Stimulated activated CD4-positive, alpha-beta T cell treated with anti-CD3 and anti-CD28 coated beads, TNF-alpha, amount 100 ng/mL, for 4 hours (primary cell): ENCODE measurements at regions not wholly inside any gene's neighbourhood (a gene's known extent, or its start where the extent isn't known, plus 50 kb on each side); places are given as distances from the start of the nearest gene placed in this dataset.
"Not testable (repeated sequence)": the region's sequence is repeated elsewhere in the genome, so short reads cannot be mapped to it uniquely, and the experiment has no call there.

Source experiments
- DNase-seq, 3 experiments: peaks; one replicate each; pipeline ENCODE4 v3.0.0-alpha.2; 2020; ENCODE audit warnings: low read depth in 3 of 3

- peak; percentile 64 to 76 (median 72) for DNase-seq
Measured at GRCh38 chr7:66413379-66414114, 208.4 kb downstream of the TPST1 start.

- DNase-seq: no peak
Measured at GRCh38 chr7:66415659-66416265, 210.6 kb downstream of the TPST1 start.

DNA sequence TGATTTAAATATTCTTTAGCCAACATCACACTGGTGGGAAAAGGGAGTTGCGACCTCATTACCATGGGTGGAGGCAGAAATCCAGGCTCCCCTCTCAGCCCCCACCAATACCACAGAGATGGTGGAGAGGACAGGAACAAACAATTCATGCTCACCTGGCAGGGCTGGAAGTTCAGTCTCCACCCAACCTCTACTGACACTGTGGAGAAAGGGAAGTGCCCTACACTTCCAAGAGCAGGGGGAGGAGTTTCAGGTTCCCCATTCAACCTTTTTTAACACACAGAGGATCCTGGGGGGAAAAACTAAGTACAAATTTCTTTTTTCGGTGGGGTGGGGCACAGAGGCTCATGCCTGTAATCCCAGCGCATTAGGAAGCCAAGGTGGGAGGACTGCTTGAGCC is 210.1 kb upstream of the KCTD7 start:
- no peak for DNase-seq

- no peak for DNase-seq
Measured at GRCh38 chr7:66419210-66419609, 209.5 kb upstream of the KCTD7 start.

- DNase-seq: no peak
Measured at GRCh38 chr7:66421830-66422475, 206.7 kb upstream of the KCTD7 start.

- DNase-seq: no peak
Measured at GRCh38 chr7:66423729-66424128, 205.0 kb upstream of the KCTD7 start.

GRCh38 chr7:66426332-66426731 is 202.3 kb upstream of the KCTD7 start:
- no peak for DNase-seq

GRCh38 chr7:66426996-66427395 is 201.7 kb upstream of the KCTD7 start:
- DNase-seq: no peak

- DNase-seq: no peak
Measured at GRCh38 chr7:66427956-66428355, 200.7 kb upstream of the KCTD7 start.

DNA sequence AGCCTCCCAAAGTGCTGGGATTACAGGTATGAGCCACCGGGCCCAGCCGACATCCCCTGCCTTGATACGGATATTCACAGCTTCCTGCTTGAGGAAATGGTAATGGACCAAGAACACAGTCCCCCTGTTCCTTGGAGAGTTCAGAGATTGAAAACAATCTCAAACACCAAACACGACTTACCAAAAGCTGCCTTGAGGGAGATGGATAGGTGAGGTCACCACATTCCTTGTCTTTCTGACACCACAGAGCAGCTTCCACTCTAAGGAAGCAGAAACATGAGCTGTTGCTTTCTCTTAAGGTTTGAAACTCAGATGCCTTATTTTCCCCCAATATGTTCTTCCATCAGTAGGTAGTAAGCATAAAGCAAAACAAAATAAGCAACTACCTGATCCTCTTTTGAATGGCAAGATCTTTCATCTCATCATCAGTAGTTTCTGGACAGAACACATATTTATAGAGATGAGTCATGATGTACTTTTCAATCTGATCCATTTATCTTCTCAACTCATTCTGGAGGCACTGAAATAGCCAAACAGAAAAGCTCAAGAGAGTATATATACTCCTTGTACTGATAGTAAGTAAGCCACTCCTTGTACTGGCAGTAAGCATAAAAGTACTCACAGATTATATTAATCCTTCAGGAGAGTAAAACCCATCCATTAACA is 199.1 kb upstream of the KCTD7 start:
- no peak for DNase-seq

DNA sequence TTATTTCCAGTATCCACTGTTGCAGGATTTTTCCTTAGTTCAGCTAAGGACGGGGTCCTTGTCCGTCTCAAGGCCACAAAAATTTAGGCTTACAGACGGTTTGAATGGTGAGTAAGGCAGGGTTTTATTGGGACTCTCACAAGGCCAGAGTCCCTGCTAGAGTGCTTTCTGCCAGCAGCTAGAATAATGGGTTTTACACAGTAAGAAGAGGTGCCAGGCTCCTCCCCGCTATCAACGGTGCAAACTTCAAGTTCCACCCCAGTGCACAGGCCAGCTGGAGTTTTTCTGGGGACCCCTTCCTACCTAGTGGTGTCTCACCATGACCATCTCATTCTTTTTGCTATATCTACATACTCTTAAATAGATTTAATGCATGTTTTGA is 198.5 kb upstream of the KCTD7 start:
- DNase-seq: no peak

- not testable (repeated sequence) for DNase-seq
Measured at GRCh38 chr7:66438703-66439405, 189.8 kb upstream of the KCTD7 start.

- no peak for DNase-seq
Measured at GRCh38 chr7:66442385-66442784, 186.3 kb upstream of the KCTD7 start.

DNA sequence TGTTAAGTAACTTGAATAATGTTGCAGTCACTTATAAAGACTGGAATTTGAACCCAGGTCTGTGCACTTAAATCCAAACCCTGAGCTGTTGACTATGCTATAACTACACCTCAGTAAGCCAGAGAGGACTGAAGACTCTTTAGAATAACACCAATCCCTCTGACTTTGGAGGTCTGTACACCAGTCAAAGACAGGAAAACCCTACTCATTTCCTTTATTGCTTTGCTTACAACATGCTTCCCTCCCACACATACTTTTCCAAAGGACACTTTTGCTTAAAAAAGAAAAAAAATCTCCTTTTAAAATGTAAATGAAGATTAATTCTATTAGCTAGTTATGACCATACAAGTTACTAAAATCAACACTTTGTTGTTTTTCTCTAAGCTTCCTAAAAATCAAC is 184.7 kb upstream of the KCTD7 start:
- no peak for DNase-seq

- not testable (repeated sequence) for DNase-seq
Measured at GRCh38 chr7:66447007-66447406, 181.7 kb upstream of the KCTD7 start.

DNA sequence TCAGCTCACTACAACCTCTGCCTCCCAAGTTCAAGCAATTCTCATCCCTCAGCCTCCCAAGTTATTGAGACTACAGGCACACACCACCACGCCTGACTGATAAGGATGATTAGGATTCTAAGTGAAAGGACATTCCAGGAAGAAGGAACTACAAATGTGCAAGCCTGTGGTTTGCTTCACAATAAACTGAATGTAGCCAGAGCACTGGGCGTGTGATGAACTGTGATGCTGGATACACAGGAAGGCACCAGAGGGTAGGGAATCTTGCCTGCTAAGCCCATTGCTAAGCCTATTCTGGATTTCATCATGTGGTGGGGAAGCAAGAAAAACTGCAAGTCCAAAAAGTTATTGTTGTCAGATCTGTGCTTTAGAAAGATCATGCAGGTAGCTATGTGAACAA is 177.9 kb upstream of the KCTD7 start:
- DNase-seq: not testable (repeated sequence)

DNA sequence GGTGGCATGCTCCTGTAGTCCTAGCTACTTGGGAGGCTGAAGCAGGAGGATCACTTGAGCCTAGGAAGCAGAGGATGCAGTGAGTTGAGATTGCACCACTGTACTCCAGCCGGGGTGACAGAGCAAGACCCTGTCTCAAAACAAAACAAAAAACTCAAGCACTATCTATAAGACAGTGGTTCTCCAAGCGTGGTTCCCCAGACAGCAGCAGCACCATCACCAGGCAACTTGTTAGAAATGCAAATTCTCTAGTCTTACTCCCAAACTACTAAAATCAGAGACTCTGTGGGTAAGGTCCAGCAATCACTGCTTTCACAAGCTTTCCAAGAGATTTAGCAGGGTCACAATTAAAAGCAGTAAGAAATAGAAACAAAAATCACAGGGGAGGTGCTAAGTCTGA is 177.0 kb upstream of the KCTD7 start:
- DNase-seq: not testable (repeated sequence)

- no peak for DNase-seq
Measured at GRCh38 chr7:66452165-66452564, 176.5 kb upstream of the KCTD7 start.

DNA sequence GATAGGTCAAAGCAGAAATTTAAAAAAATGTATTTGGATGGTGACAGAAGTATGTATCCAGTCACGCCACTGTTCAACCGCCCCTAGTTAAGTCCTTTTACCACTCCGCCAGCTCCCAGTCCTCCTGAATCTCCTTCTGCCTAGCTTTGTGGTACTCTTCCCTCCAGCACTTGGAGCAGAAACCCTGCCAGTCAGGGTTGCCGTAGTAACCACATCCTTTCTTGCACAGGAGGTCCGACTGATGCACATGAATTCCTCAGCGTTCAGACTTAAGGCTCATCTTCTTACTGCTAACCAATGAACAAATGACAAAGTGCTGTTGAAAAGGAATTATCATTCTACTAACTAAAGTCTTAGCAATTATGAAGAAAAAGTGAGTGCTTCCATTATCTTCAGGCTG is 175.3 kb upstream of the KCTD7 start:
- no peak for DNase-seq

- DNase-seq: no peak
Measured at GRCh38 chr7:66454600-66455225, 174.0 kb upstream of the KCTD7 start.

DNA sequence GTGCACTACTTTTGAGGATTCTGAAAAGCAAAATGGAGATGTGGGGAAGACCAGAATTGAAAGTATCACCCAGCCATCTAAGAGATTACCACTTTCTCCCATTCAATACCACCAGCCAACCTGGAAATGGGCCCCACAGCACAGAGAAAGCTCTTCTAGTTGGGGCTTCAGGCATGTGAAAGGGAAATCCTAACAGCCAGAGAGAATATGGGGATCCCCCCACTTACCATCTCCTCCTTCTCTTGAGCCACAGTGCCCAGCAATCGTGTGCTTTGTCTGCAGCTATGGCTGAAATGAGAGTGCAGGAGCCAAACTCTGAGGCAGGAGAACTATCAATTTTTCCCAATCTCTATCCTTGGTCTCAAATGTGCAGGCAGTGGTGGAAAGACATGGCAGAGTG is 173.2 kb upstream of the KCTD7 start:
- DNase-seq: not testable (repeated sequence)
